Upper lobe of right lung (tissue), 1 donor: ENCODE measurements at regions not wholly inside any gene's neighbourhood (a gene's known extent, or its start where the extent isn't known, plus 50 kb on each side); places are given as distances from the start of the nearest gene placed in this dataset.

Experiments
- ATAC-seq: fragments of 200-7000 bp; cut with Tn5 transposase; one replicate; pipeline ENCODE4 v1.9.1; 2020; ENCODE audit warnings: mild to moderate bottlenecking, moderate library complexity
- DNase-seq: peaks from one replicate; pipeline ENCODE4 v3.0.0-alpha.2; 2020
- H3K27ac ChIP-seq: fragments of 200-600 bp; one replicate; pipeline ENCODE4 v1.8.0; 2022
- H3K27me3 ChIP-seq: fragments of 200-600 bp; one replicate; pipeline ENCODE4 v1.8.0; 2022; ENCODE audit warnings: mild to moderate bottlenecking
- H3K36me3 ChIP-seq: fragments of 200-600 bp; one replicate; pipeline ENCODE4 v1.8.0; 2022
- H3K4me1 ChIP-seq: fragments of 200-600 bp; one replicate; pipeline ENCODE4 v1.8.0; 2022
- H3K4me3 ChIP-seq: fragments of 200-600 bp; one replicate; pipeline ENCODE4 v1.8.0; 2022; ENCODE audit warnings: mild to moderate bottlenecking
- H3K9me3 ChIP-seq: fragments of 200-600 bp; one replicate; pipeline ENCODE4 v1.8.0; 2022
- intact Hi-C: fragments of 100-400 bp; cut with DNase I; formaldehyde crosslinking; loops from one replicate; pipeline ENCODE4 v1.11.0; 2022
- TF ChIP-seq, protein P1 (sequence below): fragments of 200-600 bp; IDR thresholded peaks from one replicate; pipeline ENCODE4 v1.8.0; 2022; ENCODE audit warnings: antibody characterized with exemption
- donor health status: DM: no; HTN: yes; CAD: no; lungs with severe emphysema.

- no peak for DNase-seq
- no peaks in the 10 kb centered on the region for H3K36me3 ChIP-seq
- no peak overlapping the region for H3K4me3 ChIP-seq
- intact Hi-C loops, result no loop called here
- TF ChIP-seq, protein P1, sequence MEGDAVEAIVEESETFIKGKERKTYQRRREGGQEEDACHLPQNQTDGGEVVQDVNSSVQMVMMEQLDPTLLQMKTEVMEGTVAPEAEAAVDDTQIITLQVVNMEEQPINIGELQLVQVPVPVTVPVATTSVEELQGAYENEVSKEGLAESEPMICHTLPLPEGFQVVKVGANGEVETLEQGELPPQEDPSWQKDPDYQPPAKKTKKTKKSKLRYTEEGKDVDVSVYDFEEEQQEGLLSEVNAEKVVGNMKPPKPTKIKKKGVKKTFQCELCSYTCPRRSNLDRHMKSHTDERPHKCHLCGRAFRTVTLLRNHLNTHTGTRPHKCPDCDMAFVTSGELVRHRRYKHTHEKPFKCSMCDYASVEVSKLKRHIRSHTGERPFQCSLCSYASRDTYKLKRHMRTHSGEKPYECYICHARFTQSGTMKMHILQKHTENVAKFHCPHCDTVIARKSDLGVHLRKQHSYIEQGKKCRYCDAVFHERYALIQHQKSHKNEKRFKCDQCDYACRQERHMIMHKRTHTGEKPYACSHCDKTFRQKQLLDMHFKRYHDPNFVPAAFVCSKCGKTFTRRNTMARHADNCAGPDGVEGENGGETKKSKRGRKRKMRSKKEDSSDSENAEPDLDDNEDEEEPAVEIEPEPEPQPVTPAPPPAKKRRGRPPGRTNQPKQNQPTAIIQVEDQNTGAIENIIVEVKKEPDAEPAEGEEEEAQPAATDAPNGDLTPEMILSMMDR, result no peak
- H3K27ac ChIP-seq, result no peak overlapping the region
- ATAC-seq, result no peak
- no peaks in the 10 kb centered on the region for H3K9me3 ChIP-seq
- H3K4me1 ChIP-seq, result no peaks in the 10 kb centered on the region
- H3K27me3 ChIP-seq, result no peaks in the 10 kb centered on the region
Observed at GRCh38 chr4:160251522-160252170, 1148.8 kb downstream of the RAPGEF2 start.

DNA sequence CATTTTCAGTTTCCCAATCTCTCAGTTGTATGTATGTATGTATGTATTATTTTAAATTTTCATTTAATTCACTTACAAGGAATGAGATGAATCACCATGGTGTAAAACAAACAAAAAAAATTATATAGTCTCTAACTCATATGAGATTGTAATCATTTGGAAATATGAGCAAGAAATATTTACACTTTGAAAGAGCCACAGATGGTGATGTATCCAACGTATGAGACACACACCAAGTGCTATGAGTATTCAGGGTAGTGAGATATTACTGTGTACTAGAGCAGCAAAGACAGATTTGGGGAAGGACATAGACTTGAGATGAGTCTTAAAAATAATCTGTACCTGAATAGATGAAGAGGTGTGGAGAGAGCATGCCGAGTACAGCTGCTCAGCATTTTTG, 1154.4 kb downstream of the RAPGEF2 start:
- Histone ChIP-seq H3K4me1 (no peaks in the 10 kb centered on the region), H3K36me3 (no peaks in the 10 kb centered on the region), H3K4me3 (no peak overlapping the region), H3K9me3 (no peaks in the 10 kb centered on the region), H3K27me3 (no peaks in the 10 kb centered on the region), H3K27ac (no peak overlapping the region)
- ATAC-seq (no peak), DNase-seq (no peak)
- intact Hi-C loops, result no loop called here
- TF ChIP-seq, protein P1, result no peak

GRCh38 chr4:160265014-160265413, 1162.1 kb downstream of the RAPGEF2 start:
- Histone ChIP-seq H3K27me3 (no peaks in the 10 kb centered on the region), H3K4me3 (no peak overlapping the region), H3K36me3 (no peaks in the 10 kb centered on the region), H3K27ac (no peak overlapping the region), H3K9me3 (no peaks in the 10 kb centered on the region), H3K4me1 (no peaks in the 10 kb centered on the region)
- intact Hi-C loops, result no loop called here
- DNase-seq (no peak), ATAC-seq (no peak)
- TF ChIP-seq, protein P1, result no peak

- DNase-seq, result no peak
- intact Hi-C loops, result no loop called here
- TF ChIP-seq, protein P1, result no peak
- Histone ChIP-seq H3K27me3 (no peaks in the 10 kb centered on the region), H3K27ac (no peak overlapping the region), H3K4me3 (no peak overlapping the region), H3K4me1 (no peaks in the 10 kb centered on the region), H3K9me3 (no peaks in the 10 kb centered on the region), H3K36me3 (no peaks in the 10 kb centered on the region)
- no peak for ATAC-seq
Observed at GRCh38 chr4:160265836-160266235, 1163.0 kb downstream of the RAPGEF2 start.

GRCh38 chr4:160276785-160277325, 1174.0 kb downstream of the RAPGEF2 start:
- Histone ChIP-seq H3K9me3 (peaks cover 11% of the 10 kb centered on the region), H3K27ac (no peak overlapping the region), H3K36me3 (no peaks in the 10 kb centered on the region), H3K27me3 (no peaks in the 10 kb centered on the region), H3K4me3 (no peak overlapping the region), H3K4me1 (no peaks in the 10 kb centered on the region)
- intact Hi-C loops, result no loop called here
- no peak for DNase-seq
- TF ChIP-seq, protein P1, result no peak
- ATAC-seq, result no peak

DNA sequence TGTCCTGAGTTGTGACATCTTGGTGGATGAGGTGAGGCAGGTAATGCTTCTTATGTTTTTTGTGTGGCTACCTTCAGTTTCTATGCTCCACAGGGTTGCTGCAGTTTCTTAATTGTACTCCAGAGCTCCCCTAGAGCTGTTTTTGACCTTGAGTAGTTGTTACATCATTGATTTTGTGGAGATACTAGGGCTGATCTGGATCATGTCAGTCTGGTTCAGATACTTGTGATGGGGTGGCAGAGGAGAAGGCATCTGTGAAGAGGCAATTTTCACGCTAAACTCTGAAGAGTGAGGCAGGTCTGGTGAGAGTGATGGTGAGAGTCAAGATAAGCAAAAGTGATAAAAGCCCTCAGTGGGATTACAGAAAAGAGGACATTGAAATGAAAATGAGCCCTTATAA, 1180.2 kb downstream of the RAPGEF2 start:
- DNase-seq (no peak), ATAC-seq (no peak)
- no peaks in the 10 kb centered on the region for H3K9me3 ChIP-seq
- H3K4me1 ChIP-seq, result no peaks in the 10 kb centered on the region
- no peaks in the 10 kb centered on the region for H3K27me3 ChIP-seq
- H3K36me3 ChIP-seq, result no peaks in the 10 kb centered on the region
- H3K4me3 ChIP-seq, result no peak overlapping the region
- TF ChIP-seq, protein P1, result no peak
- intact Hi-C loops, result no loop called here
- H3K27ac ChIP-seq, result no peak overlapping the region
